Neural cell (in vitro differentiated cells): ENCODE measurements at regions not wholly inside any gene's neighbourhood (a gene's known extent, or its start where the extent isn't known, plus 50 kb on each side); places are given as distances from the start of the nearest gene placed in this dataset.

ENCODE experiments used
- H2AFZ ChIP-seq: fragments of 200-600, 300-800 bp; sonication (generic), shearing (Covaris generic); 2 replicates; pipeline ENCODE4 v1.6.0; 2014; ENCODE audit warnings: low read depth, mild to moderate bottlenecking, antibody characterized with exemption, low read length, moderate library complexity
- H3F3A ChIP-seq: fragments of 200-600 bp; shearing (Covaris generic); 2 replicates; pipeline ENCODE4 v1.6.1; 2016; ENCODE audit warnings: mild to moderate bottlenecking, moderate library complexity, mixed read lengths, antibody characterized with exemption, low read length; ENCODE audit not compliant: insufficient read depth, poor library complexity, severe bottlenecking
- H3K27ac ChIP-seq: fragments of 200-600, 300-800 bp; sonication (generic), shearing (Covaris generic); 2 replicates; pipeline ENCODE4 v1.5.1; 2014; ENCODE audit warnings: mild to moderate bottlenecking, low read length, moderate library complexity
- H3K27me3 ChIP-seq: fragments of 300-800, 200-600 bp; sonication (generic), shearing (Covaris generic); 2 replicates; pipeline ENCODE4 v1.6.0; 2014; ENCODE audit warnings: mild to moderate bottlenecking, low read depth, low read length, moderate library complexity; ENCODE audit not compliant: insufficient read depth
- H3K36me3 ChIP-seq: fragments of 300-800, 200-600 bp; sonication (generic), shearing (Covaris generic); 2 replicates; pipeline ENCODE4 v1.5.1; 2014; ENCODE audit warnings: mild to moderate bottlenecking, antibody characterized with exemption, low read length, moderate library complexity; ENCODE audit not compliant: insufficient read depth
- H3K4me2 ChIP-seq: fragments of 300-800, 200-600 bp; sonication (generic), shearing (Covaris generic); 2 replicates; pipeline ENCODE4 v1.6.0; 2014; ENCODE audit warnings: mild to moderate bottlenecking, low read length
- H3K4me3 ChIP-seq: fragments of 300-800, 200-600 bp; sonication (generic), shearing (Covaris generic); 2 replicates; pipeline ENCODE4 v1.5.1; 2014; ENCODE audit warnings: mild to moderate bottlenecking, low read length, moderate library complexity
- H3K79me2 ChIP-seq: fragments of 200-600 bp; shearing (Covaris generic); replicated peaks from 2 replicates; pipeline ENCODE4 v1.6.0; 2014; ENCODE audit warnings: mild to moderate bottlenecking, low read length, moderate library complexity; ENCODE audit not compliant: insufficient read depth
- H3K9ac ChIP-seq: fragments of 300-800, 200-600 bp; sonication (generic), shearing (Covaris generic); 2 replicates; pipeline ENCODE4 v1.6.1; 2016; ENCODE audit warnings: mild to moderate bottlenecking, low read length, mixed read lengths
- H3K9me2 ChIP-seq: fragments of 200-600 bp; shearing (Covaris generic); 2 replicates; pipeline ENCODE4 v1.6.1; 2016; ENCODE audit warnings: mild to moderate bottlenecking, low read length, mixed read lengths; ENCODE audit not compliant: insufficient read depth
- H3K9me3 ChIP-seq: fragments of 200-600, 300-800 bp; sonication (generic), shearing (Covaris generic); 2 replicates; pipeline ENCODE4 v1.6.1; 2016; ENCODE audit warnings: mild to moderate bottlenecking, mixed run types, low read length, moderate library complexity, mixed read lengths
- H4K20me1 ChIP-seq: fragments of 200-600 bp; shearing (Covaris generic); 2 replicates; pipeline ENCODE4 v1.6.1; 2016; ENCODE audit warnings: mild to moderate bottlenecking, mixed run types; ENCODE audit not compliant: insufficient read depth
- CTCF ChIP-seq: fragments of 450-650 bp; IDR thresholded peaks from 2 replicates; pipeline ENCODE4 v1.5.1; 2014; ENCODE audit warnings: antibody characterized with exemption, mild to moderate bottlenecking, moderate library complexity; ENCODE audit not compliant: poor library complexity, severe bottlenecking
- EP300 ChIP-seq: fragments of 450-650 bp; conservative IDR thresholded peaks from 2 replicates; pipeline ENCODE4 v1.6.1; 2014; ENCODE audit warnings: antibody characterized with exemption, mild to moderate bottlenecking, moderate library complexity; ENCODE audit not compliant: poor library complexity, severe bottlenecking
- EZH2 ChIP-seq: fragments of 200-600, 300-800 bp; shearing (Covaris generic), sonication (generic); IDR thresholded peaks from 2 replicates; pipeline ENCODE4 v1.6.1; 2014; ENCODE audit warnings: antibody characterized with exemption, low read length, borderline replicate concordance, mild to moderate bottlenecking; ENCODE audit not compliant: insufficient read depth, poor library complexity, severe bottlenecking
- MXI1 ChIP-seq: fragments of 450-650 bp; conservative IDR thresholded peaks from 2 replicates; pipeline ENCODE4 v1.6.1; 2014; ENCODE audit warnings: antibody characterized with exemption, mild to moderate bottlenecking; ENCODE audit not compliant: poor library complexity, severe bottlenecking
- POLR2AphosphoS5 ChIP-seq: IDR thresholded peaks from 2 replicates; pipeline ENCODE4 v1.6.1; 2012
- RAD21 ChIP-seq: fragments of 450-650 bp; conservative IDR thresholded peaks from 2 replicates; pipeline ENCODE4 v1.6.1; 2014; ENCODE audit warnings: antibody characterized with exemption, mild to moderate bottlenecking, moderate library complexity
- SMC3 ChIP-seq: fragments of 450-650 bp; conservative IDR thresholded peaks from 2 replicates; pipeline ENCODE4 v1.6.1; 2014; ENCODE audit warnings: antibody characterized with exemption, mild to moderate bottlenecking, moderate library complexity; ENCODE audit not compliant: poor library complexity
- TAF1 ChIP-seq: IDR thresholded peaks from 2 replicates; pipeline ENCODE4 v1.6.1; 2012; ENCODE audit warnings: low read depth
- TF ChIP-seq, protein P1 (sequence below): IDR thresholded peaks from 2 replicates; pipeline ENCODE4 v1.6.1; 2012; ENCODE audit warnings: borderline replicate concordance

GRCh38 chr10:44045020-44045419 lies 339.9 kb downstream of the CXCL12 start:
- Histone ChIP-seq H3K4me3 (no peak overlapping the region), H3K27me3 (no peaks in the 10 kb centered on the region), H3K27ac (no peak overlapping the region), H4K20me1 (no peaks in the 10 kb centered on the region), H2AFZ (no peak overlapping the region), H3K36me3 (no peaks in the 10 kb centered on the region), H3K79me2 (no peaks in the 10 kb centered on the region), H3F3A (no peaks in the 10 kb centered on the region), H3K9me3 (no peaks in the 10 kb centered on the region), H3K4me2 (no peak overlapping the region), H3K9me2 (no peaks in the 10 kb centered on the region), H3K9ac (no peak overlapping the region)
- TF ChIP-seq EP300: no peak
- no peak for TF ChIP-seq POLR2AphosphoS5
- TF ChIP-seq MXI1: no peak
- no peak for TF ChIP-seq CTCF
- TF ChIP-seq EZH2: no peak
- no peak for TF ChIP-seq RAD21
- no peak for TF ChIP-seq TAF1
- no peak for TF ChIP-seq SMC3
- TF ChIP-seq, protein P1, sequence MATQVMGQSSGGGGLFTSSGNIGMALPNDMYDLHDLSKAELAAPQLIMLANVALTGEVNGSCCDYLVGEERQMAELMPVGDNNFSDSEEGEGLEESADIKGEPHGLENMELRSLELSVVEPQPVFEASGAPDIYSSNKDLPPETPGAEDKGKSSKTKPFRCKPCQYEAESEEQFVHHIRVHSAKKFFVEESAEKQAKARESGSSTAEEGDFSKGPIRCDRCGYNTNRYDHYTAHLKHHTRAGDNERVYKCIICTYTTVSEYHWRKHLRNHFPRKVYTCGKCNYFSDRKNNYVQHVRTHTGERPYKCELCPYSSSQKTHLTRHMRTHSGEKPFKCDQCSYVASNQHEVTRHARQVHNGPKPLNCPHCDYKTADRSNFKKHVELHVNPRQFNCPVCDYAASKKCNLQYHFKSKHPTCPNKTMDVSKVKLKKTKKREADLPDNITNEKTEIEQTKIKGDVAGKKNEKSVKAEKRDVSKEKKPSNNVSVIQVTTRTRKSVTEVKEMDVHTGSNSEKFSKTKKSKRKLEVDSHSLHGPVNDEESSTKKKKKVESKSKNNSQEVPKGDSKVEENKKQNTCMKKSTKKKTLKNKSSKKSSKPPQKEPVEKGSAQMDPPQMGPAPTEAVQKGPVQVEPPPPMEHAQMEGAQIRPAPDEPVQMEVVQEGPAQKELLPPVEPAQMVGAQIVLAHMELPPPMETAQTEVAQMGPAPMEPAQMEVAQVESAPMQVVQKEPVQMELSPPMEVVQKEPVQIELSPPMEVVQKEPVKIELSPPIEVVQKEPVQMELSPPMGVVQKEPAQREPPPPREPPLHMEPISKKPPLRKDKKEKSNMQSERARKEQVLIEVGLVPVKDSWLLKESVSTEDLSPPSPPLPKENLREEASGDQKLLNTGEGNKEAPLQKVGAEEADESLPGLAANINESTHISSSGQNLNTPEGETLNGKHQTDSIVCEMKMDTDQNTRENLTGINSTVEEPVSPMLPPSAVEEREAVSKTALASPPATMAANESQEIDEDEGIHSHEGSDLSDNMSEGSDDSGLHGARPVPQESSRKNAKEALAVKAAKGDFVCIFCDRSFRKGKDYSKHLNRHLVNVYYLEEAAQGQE: no peak

- Histone ChIP-seq H2AFZ (no peak overlapping the region), H3K27ac (no peak overlapping the region)
- TF ChIP-seq SMC3: no peak
- TF ChIP-seq TAF1: no peak
- no peak for TF ChIP-seq POLR2AphosphoS5
Measured at GRCh38 chr10:44044549-44044948, 340.3 kb downstream of the CXCL12 start.

More at GRCh38 chr10:44044549-44044948, 340.3 kb downstream of the CXCL12 start:
- Histone ChIP-seq H3K27me3 (no peaks in the 10 kb centered on the region), H3K9me3 (no peaks in the 10 kb centered on the region), H3K9me2 (no peaks in the 10 kb centered on the region), H3K36me3 (no peaks in the 10 kb centered on the region), H3K4me3 (no peak overlapping the region), H3K4me2 (no peak overlapping the region), H4K20me1 (no peaks in the 10 kb centered on the region), H3F3A (no peaks in the 10 kb centered on the region), H3K9ac (no peak overlapping the region), H3K79me2 (no peaks in the 10 kb centered on the region)
